Mononuclear cell (primary cell): ENCODE measurements at regions not wholly inside any gene's neighbourhood (a gene's known extent, or its start where the extent isn't known, plus 50 kb on each side); places are given as distances from the start of the nearest gene placed in this dataset.

Experiments
- H3K27me3 ChIP-seq: 2 replicates; pipeline ENCODE4 v1.6.0; 2011; ENCODE audit warnings: low read length, control low read depth; ENCODE audit not compliant: insufficient read depth
- H3K4me1 ChIP-seq: 2 replicates; pipeline ENCODE4 v1.5.1; 2011; ENCODE audit warnings: mild to moderate bottlenecking, low read length, control low read depth; ENCODE audit not compliant: insufficient read depth
- H3K4me3 ChIP-seq: 2 replicates; pipeline ENCODE4 v1.5.1; 2011; ENCODE audit warnings: mild to moderate bottlenecking, low read length, moderate library complexity
- H3K9me3 ChIP-seq: 2 replicates; pipeline ENCODE4 v1.5.1; 2011; ENCODE audit warnings: low read depth, mild to moderate bottlenecking, control low read depth, low read length

- Histone ChIP-seq H3K9me3 (no peaks in the 10 kb centered on the region), H3K4me1 (no peaks in the 10 kb centered on the region), H3K27me3 (no peaks in the 10 kb centered on the region), H3K4me3 (no peak overlapping the region)
Measured at GRCh38 chr10:24039315-24039714, 169.6 kb upstream of the KIAA1217 start.

- Histone ChIP-seq H3K27me3 (no peaks in the 10 kb centered on the region), H3K9me3 (no peaks in the 10 kb centered on the region), H3K4me1 (no peaks in the 10 kb centered on the region), H3K4me3 (no peak overlapping the region)
Measured at GRCh38 chr10:24039897-24040296, 169.0 kb upstream of the KIAA1217 start.

DNA sequence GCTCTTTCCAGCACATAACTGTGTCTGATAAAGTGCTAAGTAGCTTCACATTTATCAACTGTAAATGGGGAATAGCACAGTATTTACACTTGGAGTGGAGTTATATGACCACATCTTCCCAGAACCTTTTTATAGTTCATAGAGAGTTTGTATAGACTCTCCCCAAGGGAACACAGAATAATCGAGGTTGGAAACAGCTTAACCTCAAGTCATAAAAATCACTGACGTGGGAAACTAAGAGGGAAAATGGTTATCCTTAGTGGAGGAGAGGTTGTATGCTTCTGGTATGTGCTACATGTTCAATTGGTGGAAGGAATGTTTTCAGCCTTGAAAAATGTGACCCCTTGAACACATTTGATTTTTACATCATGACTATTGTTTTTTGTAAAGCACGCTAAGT, 167.9 kb upstream of the KIAA1217 start:
- no peaks in the 10 kb centered on the region for H3K4me1 ChIP-seq
- H3K27me3 ChIP-seq: no peaks in the 10 kb centered on the region
- H3K9me3 ChIP-seq: no peaks in the 10 kb centered on the region
- no peak overlapping the region for H3K4me3 ChIP-seq

DNA sequence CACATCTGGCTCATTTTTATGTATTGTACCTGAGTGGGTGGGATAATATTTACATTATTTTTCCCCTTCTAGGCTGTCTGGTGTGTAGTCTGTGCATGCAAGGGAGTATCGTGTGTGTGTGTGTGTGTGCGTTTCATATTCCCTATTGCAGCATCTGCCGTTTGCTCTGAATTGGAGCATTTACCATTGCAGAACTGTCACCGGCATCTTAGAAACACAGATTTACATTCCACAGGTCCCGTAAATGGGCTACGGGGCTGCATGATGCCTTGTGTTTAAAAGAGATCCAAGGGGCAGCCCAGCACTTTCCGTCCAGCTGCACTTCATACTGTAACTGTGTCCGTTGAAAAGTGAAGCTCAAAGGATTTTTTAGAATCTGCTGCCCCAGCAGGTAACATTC, 167.1 kb upstream of the KIAA1217 start:
- Histone ChIP-seq H3K27me3 (no peaks in the 10 kb centered on the region), H3K9me3 (no peaks in the 10 kb centered on the region), H3K4me1 (no peaks in the 10 kb centered on the region), H3K4me3 (no peak overlapping the region)

GRCh38 chr10:24042884-24043283, 166.1 kb upstream of the KIAA1217 start:
- Histone ChIP-seq H3K4me1 (no peaks in the 10 kb centered on the region), H3K9me3 (no peaks in the 10 kb centered on the region), H3K27me3 (no peaks in the 10 kb centered on the region), H3K4me3 (no peak overlapping the region)

DNA sequence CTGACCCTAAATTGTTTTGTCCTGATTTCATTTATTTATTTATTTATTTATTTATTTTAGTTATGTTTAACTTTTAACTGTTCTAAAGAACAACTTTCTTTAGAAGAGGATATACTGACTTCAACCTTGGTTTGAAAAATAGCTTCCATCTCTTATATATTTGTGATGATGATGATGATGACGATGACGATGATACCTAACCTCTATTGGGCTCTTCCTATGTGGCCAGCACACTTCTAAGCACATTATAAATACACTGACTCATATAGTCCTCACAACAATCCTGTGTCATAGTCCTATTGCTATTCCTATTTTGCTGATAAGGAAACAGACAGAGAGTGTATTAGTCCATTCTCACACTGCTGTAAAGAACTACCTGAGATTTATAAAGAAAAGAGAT, 162.9 kb upstream of the KIAA1217 start:
- H3K4me3 ChIP-seq: no peak overlapping the region
- H3K4me1 ChIP-seq: no peaks in the 10 kb centered on the region
- no peaks in the 10 kb centered on the region for H3K27me3 ChIP-seq
- H3K9me3 ChIP-seq: no peaks in the 10 kb centered on the region

GRCh38 chr10:24047176-24047575, 161.8 kb upstream of the KIAA1217 start:
- no peak overlapping the region for H3K4me3 ChIP-seq
- H3K27me3 ChIP-seq: no peaks in the 10 kb centered on the region
- no peaks in the 10 kb centered on the region for H3K4me1 ChIP-seq
- H3K9me3 ChIP-seq: no peaks in the 10 kb centered on the region

- no peaks in the 10 kb centered on the region for H3K4me1 ChIP-seq
- H3K27me3 ChIP-seq: no peaks in the 10 kb centered on the region
- no peak overlapping the region for H3K4me3 ChIP-seq
- H3K9me3 ChIP-seq: peaks cover 5% of the 10 kb centered on the region
Measured at GRCh38 chr10:24054421-24054820, 154.5 kb upstream of the KIAA1217 start.

DNA sequence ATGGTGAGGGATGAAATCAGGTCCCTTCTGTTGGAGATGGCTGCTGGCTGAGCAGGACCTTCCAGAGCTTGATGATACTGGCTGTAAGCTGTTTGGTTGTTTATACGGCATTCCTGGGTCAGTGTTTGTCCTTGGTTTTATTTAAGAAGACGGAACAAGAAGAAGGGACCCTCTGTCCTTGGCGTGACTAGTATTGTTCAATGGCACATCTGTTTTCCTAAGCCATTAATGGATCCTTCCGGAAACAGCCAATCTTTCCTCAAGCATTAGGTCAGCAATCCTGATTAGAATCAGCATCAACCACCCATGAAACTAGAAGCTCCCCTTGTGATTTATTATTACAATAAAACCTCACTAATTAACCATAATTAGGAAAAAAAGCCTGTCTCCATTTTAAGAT, 128.7 kb upstream of the KIAA1217 start:
- Histone ChIP-seq H3K27me3 (no peaks in the 10 kb centered on the region), H3K4me3 (no peak overlapping the region), H3K9me3 (no peaks in the 10 kb centered on the region), H3K4me1 (no peaks in the 10 kb centered on the region)

DNA sequence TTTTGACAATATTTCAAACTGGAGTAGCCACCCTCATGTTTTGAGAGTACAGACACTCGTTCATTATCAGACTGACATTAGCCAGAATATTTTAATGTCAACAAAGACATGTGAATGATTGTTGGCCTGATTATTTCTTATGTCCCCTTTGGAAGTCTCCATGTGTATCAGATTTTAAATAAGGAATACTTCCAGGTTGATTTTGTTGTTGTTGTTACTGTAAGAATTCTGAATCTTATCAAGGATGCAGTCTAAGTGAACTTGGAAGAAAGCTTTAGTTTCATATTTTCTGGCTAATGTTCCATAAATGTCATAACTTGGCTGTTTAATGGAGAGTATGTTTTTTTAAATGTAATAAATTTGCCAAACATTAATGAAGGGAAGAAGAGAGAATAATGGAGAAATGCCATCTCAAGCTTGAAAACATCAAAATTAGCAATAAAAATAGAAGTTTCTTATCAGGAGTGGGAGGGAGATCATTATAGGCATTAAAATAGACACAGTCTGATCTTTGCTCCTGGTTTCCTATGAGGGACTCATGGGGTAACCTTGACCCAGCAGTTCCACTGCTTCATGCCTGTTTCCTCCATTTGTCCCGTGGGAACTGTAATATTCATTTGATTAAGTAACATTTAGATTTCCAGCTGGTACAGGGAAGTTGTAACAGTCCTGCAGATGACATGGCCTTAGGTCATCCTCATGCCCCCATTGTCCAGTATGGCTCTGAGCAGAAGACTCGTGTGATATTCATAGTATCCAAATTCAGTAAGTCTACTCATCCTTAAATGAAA, 122.4 kb upstream of the KIAA1217 start:
- Histone ChIP-seq H3K4me1 (no peaks in the 10 kb centered on the region), H3K27me3 (no peaks in the 10 kb centered on the region), H3K9me3 (no peaks in the 10 kb centered on the region), H3K4me3 (no peak overlapping the region)

GRCh38 chr10:24091256-24091655, 117.7 kb upstream of the KIAA1217 start:
- no peaks in the 10 kb centered on the region for H3K4me1 ChIP-seq
- H3K27me3 ChIP-seq: no peaks in the 10 kb centered on the region

GRCh38 chr10:24096281-24096680, 112.7 kb upstream of the KIAA1217 start:
- no peaks in the 10 kb centered on the region for H3K27me3 ChIP-seq
- H3K9me3 ChIP-seq: no peaks in the 10 kb centered on the region
- H3K4me3 ChIP-seq: no peak overlapping the region
- H3K4me1 ChIP-seq: no peaks in the 10 kb centered on the region

More at GRCh38 chr10:24091256-24091655, 117.7 kb upstream of the KIAA1217 start:
- H3K4me3 ChIP-seq: no peak overlapping the region
- H3K9me3 ChIP-seq: no peaks in the 10 kb centered on the region

DNA sequence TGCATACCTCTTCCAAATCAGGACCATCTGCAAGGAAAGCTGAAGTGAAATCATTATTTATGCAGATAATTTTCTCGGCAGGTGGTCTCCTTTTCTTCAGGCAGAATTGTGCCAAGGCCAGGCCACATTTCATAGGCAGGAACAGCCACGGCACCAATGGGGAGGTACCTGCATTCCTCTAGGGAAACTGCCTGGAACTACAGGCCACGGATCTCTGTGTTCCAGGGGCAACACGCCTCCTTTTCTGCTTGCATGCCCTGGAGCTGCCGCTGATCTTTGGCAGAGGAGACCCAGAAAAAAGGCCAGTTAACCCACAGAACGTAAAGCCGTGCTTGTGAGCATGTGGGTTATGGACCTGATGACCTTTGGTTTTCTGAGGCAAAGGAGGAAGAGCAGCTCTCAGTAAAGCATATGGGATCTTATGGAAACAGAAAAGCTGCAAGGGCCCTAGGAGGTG, 111.2 kb upstream of the KIAA1217 start:
- Histone ChIP-seq H3K9me3 (no peaks in the 10 kb centered on the region), H3K4me1 (no peaks in the 10 kb centered on the region), H3K4me3 (no peak overlapping the region), H3K27me3 (no peaks in the 10 kb centered on the region)

DNA sequence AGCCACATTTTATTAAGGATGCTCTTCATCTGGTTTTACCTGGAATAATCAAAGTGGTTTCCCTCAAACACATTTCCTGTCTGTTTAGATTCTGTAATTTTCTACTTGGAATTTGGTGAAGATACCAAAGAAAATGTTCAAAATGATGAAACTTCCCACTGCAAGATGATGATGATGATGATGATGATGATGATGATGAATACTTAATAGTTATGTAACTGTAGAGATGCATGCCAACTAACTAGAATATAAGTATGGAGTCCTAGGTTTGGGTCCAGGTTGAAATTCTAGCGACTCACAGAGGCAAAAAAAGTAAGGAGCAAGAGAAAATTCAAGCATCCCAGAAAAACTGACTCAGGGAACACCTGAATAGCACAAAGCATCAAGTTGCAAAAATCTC, 104.0 kb upstream of the KIAA1217 start:
- Histone ChIP-seq H3K9me3 (no peaks in the 10 kb centered on the region), H3K27me3 (no peaks in the 10 kb centered on the region), H3K4me1 (no peaks in the 10 kb centered on the region), H3K4me3 (no peak overlapping the region)

- Histone ChIP-seq H3K9me3 (no peaks in the 10 kb centered on the region), H3K27me3 (no peaks in the 10 kb centered on the region), H3K4me1 (no peaks in the 10 kb centered on the region), H3K4me3 (no peak overlapping the region)
Measured at GRCh38 chr10:24113901-24114300, 95.0 kb upstream of the KIAA1217 start.

GRCh38 chr10:24114556-24114955, 94.4 kb upstream of the KIAA1217 start:
- H3K27me3 ChIP-seq: no peaks in the 10 kb centered on the region
- H3K9me3 ChIP-seq: no peaks in the 10 kb centered on the region
- no peak overlapping the region for H3K4me3 ChIP-seq
- H3K4me1 ChIP-seq: no peaks in the 10 kb centered on the region
